ENCODE measurements at regions not wholly inside any gene's neighbourhood (a gene's known extent, or its start where the extent isn't known, plus 50 kb on each side); places are given as distances from the start of the nearest gene placed in this dataset.
"Not testable (repeated sequence)": the region's sequence is repeated elsewhere in the genome, so short reads cannot be mapped to it uniquely, and the experiment has no call there.

- no peak for DNase-seq
Measured at GRCh38 chr6:2361195-2361594, 115.8 kb upstream of the GMDS start.

DNA sequence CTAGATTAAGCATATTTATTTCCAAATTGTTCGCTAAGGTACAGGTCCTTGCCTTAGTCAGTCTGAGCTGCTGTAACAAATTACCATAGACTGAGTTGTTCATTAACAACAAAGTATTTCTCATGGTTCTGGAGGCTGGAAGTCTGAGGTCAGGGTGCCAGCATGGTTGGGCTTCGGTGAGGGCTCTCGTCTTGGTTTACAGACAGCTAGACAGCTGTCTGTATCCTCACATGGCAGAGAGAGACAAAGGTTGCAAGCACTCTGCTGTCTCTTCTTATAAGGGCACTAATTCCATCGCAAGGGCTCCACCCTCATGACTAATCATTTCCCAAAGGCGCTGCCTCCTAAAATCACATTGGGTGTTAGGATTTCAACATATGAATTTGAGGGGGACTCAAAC, 115.3 kb upstream of the GMDS start:
- DNase-seq, result no peak

DNA sequence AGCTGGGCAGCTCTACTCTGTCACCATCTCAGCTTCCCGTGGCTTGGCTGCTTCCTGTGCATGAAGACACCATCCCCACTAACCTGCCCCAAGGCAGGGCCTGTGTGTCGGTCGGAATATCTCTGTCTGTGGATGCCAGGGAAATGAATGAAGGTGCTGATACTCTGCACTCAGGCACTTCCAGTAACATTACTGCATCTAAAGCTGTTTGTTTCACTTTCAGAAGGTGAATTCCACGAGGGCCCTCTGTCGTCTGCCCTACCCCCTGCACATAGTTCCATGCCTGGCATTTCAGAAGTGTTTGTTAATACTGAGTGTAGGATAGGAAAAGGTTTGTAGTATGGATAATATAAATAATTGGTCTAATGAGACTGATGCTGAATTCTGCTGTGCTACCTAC, 114.7 kb upstream of the GMDS start:
- no peak for DNase-seq

DNA sequence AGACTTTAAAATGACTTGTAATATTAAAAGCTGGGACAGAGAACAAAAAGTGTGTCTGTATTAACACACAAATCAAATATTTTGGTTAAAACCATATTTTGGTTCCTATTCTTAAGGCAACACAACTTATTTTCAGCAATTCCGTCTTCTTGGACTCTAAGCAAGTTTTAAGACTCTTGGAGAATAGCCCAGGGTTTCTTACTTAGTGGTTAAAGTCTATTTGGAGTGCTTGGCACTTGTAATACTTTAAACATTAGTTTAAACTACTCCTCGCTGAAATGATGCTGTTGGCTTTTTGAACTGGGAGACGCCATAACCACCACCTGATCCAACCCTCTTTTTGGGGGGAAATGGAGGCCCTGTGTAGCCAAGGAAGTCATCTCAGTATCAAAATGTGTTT, 109.7 kb upstream of the GMDS start:
- no peak for DNase-seq

GRCh38 chr6:2354138-2354491, 108.7 kb upstream of the GMDS start:
- DNase-seq, result no peak

DNA sequence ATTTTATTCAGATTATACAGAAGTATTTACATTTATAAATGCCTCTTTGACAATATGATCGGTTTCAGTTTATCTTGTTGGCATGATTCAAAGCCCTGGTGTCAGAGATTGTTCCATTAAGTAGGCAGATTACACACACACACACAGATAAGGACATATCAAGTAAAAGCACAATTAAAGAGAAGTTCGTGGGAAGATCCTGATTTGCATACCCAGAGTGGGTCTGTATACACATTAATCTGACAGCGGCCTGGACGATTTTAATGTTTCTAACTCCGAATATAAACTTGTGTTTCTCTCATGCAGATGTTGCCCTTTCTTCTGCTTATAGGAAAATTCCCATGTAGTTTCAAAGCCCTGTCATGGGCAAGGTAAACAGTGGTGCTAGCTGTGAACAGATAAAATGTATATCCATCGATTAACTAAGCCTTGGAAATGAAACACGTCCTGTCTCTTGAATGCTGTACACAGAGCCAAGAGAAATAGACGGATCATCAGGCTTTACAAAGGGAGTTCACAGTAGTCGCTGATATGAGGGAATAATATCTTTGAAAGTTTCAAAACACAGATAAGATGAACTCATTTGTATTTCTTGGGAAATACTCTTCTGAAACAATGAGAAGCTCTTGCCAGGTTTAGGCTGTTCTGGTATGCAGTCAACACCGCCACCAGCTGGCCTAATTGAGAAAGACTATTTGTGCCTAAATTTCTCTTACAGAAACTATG, 108.2 kb upstream of the GMDS start:
- DNase-seq, result peak; percentile 74

DNA sequence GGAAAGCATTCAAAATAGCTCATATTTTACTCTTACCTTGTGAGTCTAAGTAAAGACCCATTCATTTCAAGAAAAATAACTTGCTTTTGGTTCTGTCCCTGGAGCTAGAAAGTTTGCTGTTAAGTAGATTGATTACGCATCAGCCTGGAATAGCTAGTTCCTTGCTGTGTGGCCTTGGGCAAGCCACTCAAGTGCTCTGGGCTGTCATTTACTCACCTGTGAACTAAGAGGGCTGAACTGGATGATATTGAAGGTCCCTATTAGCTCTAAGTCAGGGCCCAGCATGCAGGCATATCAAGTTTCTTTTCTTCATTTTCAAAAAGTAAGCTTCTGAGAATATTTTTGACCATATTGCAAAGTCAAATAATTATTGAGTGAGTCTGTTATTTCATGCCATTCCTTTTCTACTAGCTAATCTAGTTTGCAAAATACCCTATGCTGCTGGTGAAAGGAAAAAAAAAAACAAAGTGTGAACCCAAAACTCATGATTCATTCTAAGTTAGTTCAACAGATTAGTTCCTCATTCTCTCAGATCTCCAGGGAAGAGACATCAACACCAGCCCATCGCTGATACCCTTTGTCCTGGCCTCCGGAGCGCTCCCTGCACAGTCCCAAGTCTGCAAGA, 106.5 kb upstream of the GMDS start:
- DNase-seq, result no peak

DNA sequence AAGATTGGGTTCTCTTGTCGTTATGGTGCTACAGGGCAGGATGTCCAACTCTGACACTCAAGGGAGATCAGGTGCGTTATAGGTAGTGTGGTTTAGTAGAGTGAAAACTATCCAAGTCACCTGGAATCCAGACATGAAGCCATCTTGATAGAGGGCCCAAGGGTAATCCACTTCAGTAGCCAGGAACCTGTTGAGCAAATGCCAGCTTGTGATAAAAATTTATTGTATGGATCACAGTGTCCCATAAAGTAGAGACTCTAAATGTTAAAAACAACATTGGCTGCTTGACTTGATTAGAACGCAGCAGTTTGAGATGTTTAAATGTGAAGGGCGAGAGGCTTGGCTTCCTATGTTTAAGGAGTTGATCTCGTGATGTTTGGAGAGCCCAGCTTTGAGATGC, 105.7 kb upstream of the GMDS start:
- no peak for DNase-seq

DNA sequence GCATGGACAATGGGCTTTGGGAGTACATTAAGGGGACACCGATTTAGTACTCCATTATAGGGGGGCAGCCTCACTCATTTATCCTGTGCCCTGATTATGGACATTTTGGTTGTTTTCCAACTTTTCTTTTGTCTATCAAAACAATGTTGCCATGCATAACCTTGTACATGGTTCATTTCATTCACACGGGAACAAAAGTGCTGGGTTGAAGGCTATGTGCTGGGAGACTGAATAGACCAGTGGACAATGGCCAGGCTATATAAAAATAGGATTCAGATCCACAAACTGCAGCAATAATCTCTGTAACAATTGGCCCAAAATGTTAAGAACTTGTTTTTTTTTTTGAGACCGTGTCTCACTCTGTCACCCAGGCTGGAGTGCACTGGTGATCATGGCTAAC, 100.7 kb upstream of the GMDS start:
- DNase-seq, result no peak

GRCh38 chr6:2344319-2344905, 99.0 kb upstream of the GMDS start:
- DNase-seq, result peak; percentile 63

DNA sequence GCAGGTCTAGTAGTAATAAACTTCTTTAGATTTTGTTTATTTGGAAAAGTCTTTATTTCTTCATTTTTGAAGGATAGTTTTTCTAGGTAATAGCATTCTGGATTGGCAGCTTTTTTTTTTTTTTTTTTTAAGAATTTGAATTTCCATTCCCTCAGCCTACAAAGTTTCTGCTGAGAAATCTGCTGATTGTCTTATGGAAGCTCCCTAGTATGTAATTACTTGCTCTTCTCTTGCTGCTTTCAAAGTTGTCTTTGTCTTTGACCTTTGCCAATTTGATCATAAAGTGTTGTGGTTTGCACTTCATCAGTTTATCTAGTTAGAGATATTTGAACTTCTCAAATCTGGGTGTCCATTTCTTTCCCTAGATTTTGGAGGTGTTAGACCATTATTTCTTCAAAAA, 82.2 kb upstream of the GMDS start:
- no peak for DNase-seq

DNA sequence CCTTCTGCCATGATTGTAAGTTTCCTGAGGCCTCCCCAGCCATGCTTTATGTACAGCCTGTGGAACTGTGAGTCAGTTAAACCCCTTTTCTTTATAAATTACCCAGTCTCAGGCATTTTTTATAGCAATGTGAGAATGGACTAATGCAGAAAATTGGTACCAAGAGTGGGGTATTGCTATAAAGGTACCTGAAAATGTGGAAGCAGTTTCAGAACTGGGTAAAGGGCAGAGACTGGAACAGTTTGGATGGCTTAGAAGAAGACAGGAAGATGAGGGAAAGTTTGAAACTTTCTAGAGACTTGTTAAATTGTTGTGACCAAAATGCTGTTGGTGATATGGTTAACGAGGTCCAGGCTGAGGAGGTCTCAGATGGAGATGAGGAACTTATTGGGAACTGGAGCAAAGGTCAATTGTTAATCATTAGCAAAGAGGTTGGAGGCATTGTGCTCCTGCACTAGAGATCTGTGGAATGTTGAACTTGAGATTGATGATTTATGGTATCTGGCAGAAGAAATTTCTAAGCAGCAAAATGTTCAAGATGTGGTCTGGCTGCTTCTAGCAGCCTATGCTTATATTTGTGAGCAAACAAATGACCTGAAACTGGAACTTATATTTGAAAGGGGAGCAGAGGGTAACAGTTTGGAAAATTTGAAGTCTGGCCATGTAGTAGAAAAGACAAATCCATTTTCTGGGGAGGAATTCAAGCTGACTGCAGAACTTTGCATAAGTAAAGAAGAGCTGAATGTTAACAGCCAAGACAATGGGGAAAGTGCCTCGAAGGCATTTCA, 79.0 kb upstream of the GMDS start:
- DNase-seq, result no peak

GRCh38 chr6:2317498-2317897, 72.1 kb upstream of the GMDS start:
- not testable (repeated sequence) for DNase-seq

GRCh38 chr6:2314641-2315040, 69.2 kb upstream of the GMDS start:
- no peak for DNase-seq

DNA sequence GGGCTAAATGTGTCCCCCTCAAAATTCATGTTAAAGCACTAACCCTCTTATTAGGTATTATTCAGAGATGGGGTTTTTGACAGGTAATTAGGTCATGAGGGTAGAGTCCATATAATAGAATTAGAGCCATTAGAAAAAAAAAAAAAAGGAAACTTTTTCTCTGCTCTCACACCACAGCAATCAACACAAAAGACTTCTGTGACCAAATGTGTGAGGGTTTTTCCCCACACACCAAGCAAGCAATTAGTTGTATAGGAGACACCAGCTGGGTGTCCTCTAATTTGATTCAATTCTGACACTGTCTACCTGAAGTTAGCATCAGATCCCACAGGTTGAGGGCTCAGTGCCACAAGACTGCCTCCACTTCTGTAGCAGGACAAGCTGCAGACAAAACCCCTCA, 64.6 kb upstream of the GMDS start:
- no peak for DNase-seq

- DNase-seq, result no peak
Measured at GRCh38 chr6:2309122-2309521, 63.7 kb upstream of the GMDS start.

GRCh38 chr6:2307799-2308198, 62.4 kb upstream of the GMDS start:
- no peak for DNase-seq

GRCh38 chr6:2305951-2306350, 60.5 kb upstream of the GMDS start:
- DNase-seq, result no peak

DNA sequence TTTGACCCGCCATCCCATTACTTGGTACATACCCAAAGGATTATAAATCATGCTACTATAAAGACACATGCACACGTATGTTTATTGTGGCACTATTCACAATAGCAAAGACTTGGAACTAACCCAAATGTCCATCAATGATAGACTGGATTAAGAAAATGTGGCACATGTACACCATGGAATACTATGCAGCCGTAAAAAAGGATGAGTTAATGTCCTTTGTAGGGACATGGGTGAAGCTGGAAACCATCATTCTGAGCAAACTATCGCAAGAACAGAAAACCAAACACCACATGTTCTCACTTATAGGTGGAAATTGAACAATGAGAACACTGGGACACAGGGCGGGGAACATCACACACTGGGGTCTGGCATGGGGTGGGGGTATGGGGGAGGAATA, 57.1 kb upstream of the GMDS start:
- not testable (repeated sequence) for DNase-seq

DNA sequence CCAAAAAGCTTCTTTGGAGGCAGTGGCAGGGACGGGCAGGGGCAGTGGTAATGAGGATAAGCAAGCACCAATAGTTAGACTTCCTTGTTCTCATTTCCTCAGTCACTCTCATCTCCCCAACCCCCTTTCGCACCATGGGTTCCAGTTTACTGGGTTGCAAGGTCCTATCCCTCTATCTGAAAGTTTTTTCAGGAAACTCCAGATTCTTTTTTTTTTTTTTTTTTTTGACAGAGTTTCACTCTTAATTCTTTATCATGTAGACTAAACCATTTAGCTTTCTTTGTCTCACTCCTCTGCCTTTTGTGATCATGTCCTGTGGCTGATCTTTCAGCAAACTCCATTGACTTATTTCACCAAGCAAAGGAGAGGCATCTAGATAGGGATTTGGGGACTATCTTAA, 51.4 kb upstream of the GMDS start:
- DNase-seq, result no peak

Data from NCI-H82 (cell line).